Left ventricle myocardium inferior (tissue), 1 donor: ENCODE measurements at regions not wholly inside any gene's neighbourhood (a gene's known extent, or its start where the extent isn't known, plus 50 kb on each side); places are given as distances from the start of the nearest gene placed in this dataset.

Source experiments
- DNase-seq: peaks from one replicate; pipeline ENCODE4 v3.0.0-alpha.2; 2020
- H3K27ac ChIP-seq: fragments of 200-600 bp; replicated peaks from 2 replicates; pipeline ENCODE4 v1.8.0; 2021
- H3K27me3 ChIP-seq: fragments of 200-600 bp; 2 replicates; pipeline ENCODE4 v1.8.0; 2021; ENCODE audit warnings: low read depth
- H3K36me3 ChIP-seq: fragments of 200-600 bp; 2 replicates; pipeline ENCODE4 v1.8.0; 2021
- H3K4me1 ChIP-seq: fragments of 200-600 bp; 2 replicates; pipeline ENCODE4 v1.8.0; 2021
- H3K4me3 ChIP-seq: fragments of 200-600 bp; 2 replicates; pipeline ENCODE4 v1.8.0; 2021; ENCODE audit warnings: mild to moderate bottlenecking, moderate library complexity
- H3K9me3 ChIP-seq: fragments of 200-600 bp; replicated peaks from 2 replicates; pipeline ENCODE4 v1.8.0; 2021
- intact Hi-C: fragments of 100-400 bp; cut with micrococcal nuclease; formaldehyde crosslinking; loops from one replicate; pipeline ENCODE4 v1.11.0; 2022
- TF ChIP-seq, protein P1 (sequence below): fragments of 200-600 bp; IDR thresholded peaks from 2 replicates; pipeline ENCODE4 v1.8.0; 2021; ENCODE audit warnings: antibody characterized with exemption, mild to moderate bottlenecking, borderline replicate concordance
- donor health status: DM: no; HTN: yes; CAD: no; lungs with severe emphysema.

DNA sequence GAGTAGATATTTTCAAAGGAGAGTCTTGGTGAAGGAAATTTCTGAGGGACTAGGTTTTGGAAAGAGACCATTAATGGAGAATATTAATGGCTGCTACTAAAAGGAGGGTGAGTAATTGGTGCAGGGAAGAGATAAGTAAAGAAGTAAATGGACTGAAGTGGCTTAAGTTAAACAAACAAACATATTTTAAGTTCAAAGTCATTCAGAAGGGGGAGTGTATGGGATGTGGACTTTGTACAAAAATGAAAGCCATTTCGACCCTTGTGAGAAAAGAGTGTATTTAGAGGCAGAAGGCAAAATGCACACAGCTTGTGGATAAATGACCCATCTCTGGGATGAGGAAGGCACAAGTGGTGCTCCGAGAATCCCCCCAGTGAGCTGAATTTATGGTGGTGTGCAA, 171.7 kb downstream of the BACH1 start:
- TF ChIP-seq, protein P1, sequence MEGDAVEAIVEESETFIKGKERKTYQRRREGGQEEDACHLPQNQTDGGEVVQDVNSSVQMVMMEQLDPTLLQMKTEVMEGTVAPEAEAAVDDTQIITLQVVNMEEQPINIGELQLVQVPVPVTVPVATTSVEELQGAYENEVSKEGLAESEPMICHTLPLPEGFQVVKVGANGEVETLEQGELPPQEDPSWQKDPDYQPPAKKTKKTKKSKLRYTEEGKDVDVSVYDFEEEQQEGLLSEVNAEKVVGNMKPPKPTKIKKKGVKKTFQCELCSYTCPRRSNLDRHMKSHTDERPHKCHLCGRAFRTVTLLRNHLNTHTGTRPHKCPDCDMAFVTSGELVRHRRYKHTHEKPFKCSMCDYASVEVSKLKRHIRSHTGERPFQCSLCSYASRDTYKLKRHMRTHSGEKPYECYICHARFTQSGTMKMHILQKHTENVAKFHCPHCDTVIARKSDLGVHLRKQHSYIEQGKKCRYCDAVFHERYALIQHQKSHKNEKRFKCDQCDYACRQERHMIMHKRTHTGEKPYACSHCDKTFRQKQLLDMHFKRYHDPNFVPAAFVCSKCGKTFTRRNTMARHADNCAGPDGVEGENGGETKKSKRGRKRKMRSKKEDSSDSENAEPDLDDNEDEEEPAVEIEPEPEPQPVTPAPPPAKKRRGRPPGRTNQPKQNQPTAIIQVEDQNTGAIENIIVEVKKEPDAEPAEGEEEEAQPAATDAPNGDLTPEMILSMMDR = no peak
- no peak for DNase-seq
- H3K4me3 ChIP-seq = no peak overlapping the region
- H3K4me1 ChIP-seq = no peaks in the 10 kb centered on the region
- H3K9me3 ChIP-seq = no peaks in the 10 kb centered on the region
- no peaks in the 10 kb centered on the region for H3K36me3 ChIP-seq
- H3K27me3 ChIP-seq = no peaks in the 10 kb centered on the region
- H3K27ac ChIP-seq = no peak overlapping the region
- intact Hi-C loops = no loop called here

DNA sequence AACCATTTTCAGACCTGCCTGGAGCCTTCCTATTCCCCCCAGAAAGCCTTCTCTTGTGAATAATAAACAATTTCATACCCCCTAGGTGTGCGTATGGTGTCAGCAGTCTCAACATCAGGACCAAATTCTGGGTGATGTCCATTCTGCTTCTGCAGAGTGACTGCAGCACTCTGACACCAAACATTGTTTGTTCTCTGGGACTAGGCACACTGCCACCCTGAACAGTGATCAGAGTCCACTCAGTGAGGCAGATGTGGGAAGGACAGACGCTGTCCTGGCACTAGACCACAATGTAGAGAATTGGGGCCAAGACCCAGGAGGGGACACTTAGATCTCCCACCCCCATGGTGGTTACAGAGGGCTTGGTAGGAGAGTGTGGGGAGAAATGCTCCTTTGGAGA, 175.1 kb downstream of the BACH1 start:
- TF ChIP-seq, protein P1 = no peak
- intact Hi-C loops = no loop called here
- DNase-seq = no peak

DNA sequence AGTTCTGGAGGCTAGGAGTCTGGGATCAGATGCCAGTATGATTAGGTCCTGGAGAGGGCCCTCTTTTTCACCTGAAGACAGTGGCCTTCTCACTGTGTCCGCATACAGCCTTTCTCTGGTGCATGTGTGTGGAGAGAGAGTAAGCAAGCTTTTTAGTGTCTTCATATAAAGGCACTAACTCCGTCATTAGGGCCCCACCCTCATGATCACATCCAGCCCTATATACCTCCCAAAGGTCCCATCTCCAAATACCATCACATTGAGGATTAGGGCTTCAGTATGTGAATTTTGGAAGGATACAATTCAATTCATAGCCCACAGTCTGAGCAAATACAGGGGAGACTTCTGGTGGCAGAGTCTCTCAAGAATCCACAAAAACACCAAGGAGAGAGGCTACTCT, 176.6 kb downstream of the BACH1 start:
- intact Hi-C loops = loop anchor here (5.0 kb wide), 1 partner anchor 377 kb away; no protein-coding TSS in a partner anchor
- Histone ChIP-seq H3K27ac (no peak overlapping the region), H3K9me3 (no peaks in the 10 kb centered on the region), H3K36me3 (no peaks in the 10 kb centered on the region), H3K27me3 (no peaks in the 10 kb centered on the region), H3K4me3 (no peak overlapping the region), H3K4me1 (peaks cover 7% of the 10 kb centered on the region)
- no peak for DNase-seq
- TF ChIP-seq, protein P1 = no peak

More for the DNA sequence above, 175.1 kb downstream of the BACH1 start:
- Histone ChIP-seq H3K4me1 (peaks cover 7% of the 10 kb centered on the region), H3K27me3 (no peaks in the 10 kb centered on the region), H3K9me3 (no peaks in the 10 kb centered on the region), H3K36me3 (no peaks in the 10 kb centered on the region), H3K4me3 (no peak overlapping the region), H3K27ac (no peak overlapping the region)

DNA sequence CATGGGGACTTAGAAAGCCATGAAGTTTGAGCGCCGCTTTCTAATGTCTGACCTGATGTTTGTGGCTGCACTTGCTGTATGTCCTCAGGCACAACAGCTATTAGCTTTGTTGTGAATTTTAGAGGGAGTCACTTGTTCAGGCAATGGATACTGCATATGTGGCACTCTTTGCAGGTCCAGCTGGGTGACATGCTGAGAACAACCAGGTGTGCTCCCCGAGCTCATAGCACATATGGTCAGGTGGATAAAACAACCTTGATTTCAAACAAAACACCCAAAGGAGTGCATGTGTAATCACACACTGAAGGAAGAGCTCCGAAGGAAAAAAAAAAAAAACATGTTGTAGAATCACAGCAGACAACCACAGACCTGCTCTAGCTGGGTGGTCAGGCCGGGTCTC, 178.6 kb downstream of the BACH1 start:
- no peaks in the 10 kb centered on the region for H3K27me3 ChIP-seq
- DNase-seq = no peak
- H3K9me3 ChIP-seq = no peaks in the 10 kb centered on the region
- H3K4me3 ChIP-seq = no peak overlapping the region
- intact Hi-C loops = loop anchor here (5.0 kb wide), 1 partner anchor 375 kb away; no protein-coding TSS in a partner anchor
- peaks cover 7% of the 10 kb centered on the region for H3K4me1 ChIP-seq
- H3K36me3 ChIP-seq = no peaks in the 10 kb centered on the region
- TF ChIP-seq, protein P1 = no peak
- H3K27ac ChIP-seq = no peak overlapping the region

DNA sequence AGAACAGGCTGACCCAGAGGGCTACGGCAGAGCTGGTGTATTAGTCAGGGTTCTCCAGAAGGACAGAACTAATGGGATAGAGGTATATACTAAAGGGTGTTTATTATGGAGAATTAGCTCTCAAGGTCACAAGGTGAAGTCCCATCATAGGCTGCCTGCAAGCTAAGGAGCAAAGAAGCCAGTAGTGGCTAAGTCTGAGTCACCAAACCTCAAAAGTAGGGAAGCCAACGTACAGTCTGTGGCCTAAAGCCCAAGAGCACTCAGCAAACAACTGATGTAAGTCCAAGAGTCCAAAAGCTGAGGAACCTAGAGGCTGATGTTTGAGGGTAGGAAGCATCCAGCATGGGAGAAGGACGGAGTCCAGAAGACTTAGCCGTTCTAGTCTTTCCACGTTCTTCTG, 179.2 kb downstream of the BACH1 start:
- TF ChIP-seq, protein P1 = no peak
- Histone ChIP-seq H3K27ac (no peak overlapping the region), H3K4me3 (no peak overlapping the region), H3K27me3 (no peaks in the 10 kb centered on the region), H3K36me3 (no peaks in the 10 kb centered on the region), H3K9me3 (no peaks in the 10 kb centered on the region), H3K4me1 (peaks cover 7% of the 10 kb centered on the region)
- DNase-seq = no peak
- intact Hi-C loops = loop anchor here (5.0 kb wide), 1 partner anchor 374 kb away; no protein-coding TSS in a partner anchor
